CD4-positive, alpha-beta T cell treated with Interleukin-2 at 100 ng/mL for 4 hours (primary cell): ENCODE measurements at regions not wholly inside any gene's neighbourhood (a gene's known extent, or its start where the extent isn't known, plus 50 kb on each side); places are given as distances from the start of the nearest gene placed in this dataset.

Source experiments
- DNase-seq: peaks from one replicate; pipeline ENCODE4 v3.0.0-alpha.2; 2020; ENCODE audit warnings: low spot score

GRCh38 chr6:71430018-71430417, 141.4 kb downstream of the OGFRL1 start:
- no peak for DNase-seq

- DNase-seq = no peak
Measured at GRCh38 chr6:71433441-71433840, 144.8 kb downstream of the OGFRL1 start.

- no peak for DNase-seq
Measured at GRCh38 chr6:71444222-71444621, 155.6 kb downstream of the OGFRL1 start.

GRCh38 chr6:71446057-71446456, 157.4 kb downstream of the OGFRL1 start:
- no peak for DNase-seq

- no peak for DNase-seq
Measured at GRCh38 chr6:71446470-71446869, 157.9 kb downstream of the OGFRL1 start.

GRCh38 chr6:71452697-71453370, 164.2 kb downstream of the OGFRL1 start:
- no peak for DNase-seq

GRCh38 chr6:71453371-71453706, 164.7 kb downstream of the OGFRL1 start:
- no peak for DNase-seq

- no peak for DNase-seq
Measured at GRCh38 chr6:71454056-71454455, 165.4 kb downstream of the OGFRL1 start.

- no peak for DNase-seq
Measured at GRCh38 chr6:71457929-71458328, 169.3 kb downstream of the OGFRL1 start.

GRCh38 chr6:71459162-71459561, 170.6 kb downstream of the OGFRL1 start:
- no peak for DNase-seq

GRCh38 chr6:71460933-71461332, 172.3 kb downstream of the OGFRL1 start:
- DNase-seq = no peak

- no peak for DNase-seq
Measured at GRCh38 chr6:71463061-71463460, 174.4 kb downstream of the OGFRL1 start.

GRCh38 chr6:71465096-71465495, 176.5 kb downstream of the OGFRL1 start:
- no peak for DNase-seq

- no peak for DNase-seq
Measured at GRCh38 chr6:71466362-71466761, 177.8 kb downstream of the OGFRL1 start.

- no peak for DNase-seq
Measured at GRCh38 chr6:71468038-71468437, 179.4 kb downstream of the OGFRL1 start.

GRCh38 chr6:71468841-71469700, 180.5 kb downstream of the OGFRL1 start:
- no peak for DNase-seq

- no peak for DNase-seq
Measured at GRCh38 chr6:71471718-71472117, 183.1 kb downstream of the OGFRL1 start.

- DNase-seq = no peak
Measured at GRCh38 chr6:71473926-71474325, 185.3 kb downstream of the OGFRL1 start.

GRCh38 chr6:71474942-71475341, 186.3 kb downstream of the OGFRL1 start:
- no peak for DNase-seq

- DNase-seq = no peak
Measured at GRCh38 chr6:71476371-71476770, 187.8 kb downstream of the OGFRL1 start.

- no peak for DNase-seq
Measured at GRCh38 chr6:71476872-71477271, 188.3 kb downstream of the OGFRL1 start.

GRCh38 chr6:71478834-71479541, 190.4 kb downstream of the OGFRL1 start:
- DNase-seq = no peak

- no peak for DNase-seq
Measured at GRCh38 chr6:71480577-71480976, 192.0 kb downstream of the OGFRL1 start.
